ENCODE measurements at regions not wholly inside any gene's neighbourhood (a gene's known extent, or its start where the extent isn't known, plus 50 kb on each side); places are given as distances from the start of the nearest gene placed in this dataset.

DNA sequence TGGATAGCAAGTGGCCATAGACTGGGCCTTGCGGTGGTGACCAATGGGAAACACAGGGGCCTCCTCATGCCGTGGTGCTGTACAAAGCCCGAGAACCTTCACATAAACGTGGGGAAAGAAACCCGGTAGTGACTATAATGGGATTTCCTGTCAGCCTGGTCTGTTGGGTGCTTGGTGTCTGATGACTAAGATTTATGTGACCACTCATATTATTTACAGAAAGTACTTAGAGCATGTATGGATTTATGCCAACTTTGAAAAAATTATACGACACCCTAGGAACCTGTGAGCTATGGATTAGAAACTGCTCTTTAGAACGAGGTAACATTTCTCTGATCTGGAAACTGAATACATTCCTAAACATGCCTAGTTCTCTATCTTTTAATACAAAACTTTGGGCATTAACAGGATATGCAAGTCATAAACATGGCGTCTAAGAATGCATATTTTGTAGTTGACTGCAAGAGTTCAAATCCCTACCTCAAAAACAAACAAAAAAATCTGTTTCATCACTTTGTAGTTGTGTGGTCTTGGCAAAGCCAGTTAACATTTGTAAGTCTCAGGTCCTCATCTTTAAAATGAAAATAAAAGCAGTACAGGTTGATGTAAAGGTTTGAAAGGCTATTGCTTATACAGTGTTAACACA is 85.4 kb downstream of the TMEM167A start:
- TF ChIP-seq CTCF (IDR thresholded peaks at IDR 0.05) (no peak), POLR2A (IDR thresholded peaks at IDR 0.05) (no peak)

Data from body of pancreas (tissue), 4 donors.